Natural killer cell (primary cell): ENCODE measurements at regions not wholly inside any gene's neighbourhood (a gene's known extent, or its start where the extent isn't known, plus 50 kb on each side); places are given as distances from the start of the nearest gene placed in this dataset.

ENCODE experiments used
- ATAC-seq, 3 donors: fragments of 150-1000 bp in 2 of 3; fragments of 200-7000 bp in 1 of 3; cut with Tn5 transposase; 1 replicate in 1 of 3; 2 replicates in 2 of 3; pipeline ENCODE4 v1.10.0; 2021; ENCODE audit warnings: mild to moderate bottlenecking in 2 of 3, moderate library complexity in 2 of 3
- DNase-seq, 2 donors: peaks; one replicate each; pipeline versions ENCODE4 v3.0.0 to v3.0.0-alpha.2; 2013 to 2021; ENCODE audit warnings: mixed read lengths in 1 of 2
- H3K27ac ChIP-seq: one replicate; pipeline ENCODE4 v1.5.1; 2013; ENCODE audit warnings: mild to moderate bottlenecking, low read length
- H3K27me3 ChIP-seq: one replicate; pipeline ENCODE4 v1.6.1; 2013; ENCODE audit warnings: low read length; ENCODE audit not compliant: control insufficient read depth, insufficient read depth
- H3K36me3 ChIP-seq: one replicate; pipeline ENCODE4 v1.6.1; 2013; ENCODE audit warnings: low read length; ENCODE audit not compliant: control insufficient read depth, insufficient read depth
- H3K4me1 ChIP-seq: one replicate; pipeline ENCODE4 v1.6.1; 2013; ENCODE audit warnings: low read length; ENCODE audit not compliant: control insufficient read depth, insufficient read depth
- H3K4me3 ChIP-seq: one replicate; pipeline ENCODE4 v1.5.1; 2013; ENCODE audit warnings: low read length
- H3K9me3 ChIP-seq: one replicate; pipeline ENCODE4 v1.6.1; 2013; ENCODE audit warnings: low read length; ENCODE audit not compliant: control insufficient read depth, insufficient read depth
- H3K27ac Mint-ChIP-seq, 2 donors: one replicate each; pipeline ENCODE4 v1.8.0; 2022; ENCODE audit warnings: mild to moderate bottlenecking in 2 of 2, mixed read lengths in 2 of 2, moderate library complexity in 1 of 2
- H3K27me3 Mint-ChIP-seq, 2 donors: one replicate each; pipeline ENCODE4 v1.8.0; 2022; ENCODE audit warnings: low read depth in 2 of 2, mixed read lengths in 2 of 2
- H3K36me3 Mint-ChIP-seq: one replicate; pipeline ENCODE4 v1.8.0; 2022; ENCODE audit warnings: mixed read lengths
- H3K4me1 Mint-ChIP-seq, 2 donors: one replicate each; pipeline ENCODE4 v1.8.0; 2022; ENCODE audit warnings: mixed read lengths in 2 of 2
- H3K4me3 Mint-ChIP-seq: one replicate; pipeline ENCODE4 v1.8.0; 2022; ENCODE audit warnings: mild to moderate bottlenecking, moderate library complexity, mixed read lengths
- H3K9me3 Mint-ChIP-seq, 2 donors: one replicate each; pipeline ENCODE4 v1.8.0; 2022; ENCODE audit warnings: mixed read lengths in 2 of 2
- WGBS: methylation state at CpG from one replicate; pipeline ENCODE4 v1.1.7; 2013; ENCODE audit warnings: missing lambda C conversion rate; ENCODE audit not compliant: insufficient coverage; 5-methylcytosine and 5-hydroxymethylcytosine counted together
- intact Hi-C: fragments of 100-400 bp; cut with micrococcal nuclease; formaldehyde crosslinking; loops from one replicate; pipeline ENCODE4 v1.14.2; 2022
- TF ChIP-seq, protein P1 (sequence below): fragments of 200-600 bp; IDR thresholded peaks from one replicate; pipeline ENCODE4 v1.8.0; 2022; ENCODE audit warnings: antibody characterized with exemption

DNA sequence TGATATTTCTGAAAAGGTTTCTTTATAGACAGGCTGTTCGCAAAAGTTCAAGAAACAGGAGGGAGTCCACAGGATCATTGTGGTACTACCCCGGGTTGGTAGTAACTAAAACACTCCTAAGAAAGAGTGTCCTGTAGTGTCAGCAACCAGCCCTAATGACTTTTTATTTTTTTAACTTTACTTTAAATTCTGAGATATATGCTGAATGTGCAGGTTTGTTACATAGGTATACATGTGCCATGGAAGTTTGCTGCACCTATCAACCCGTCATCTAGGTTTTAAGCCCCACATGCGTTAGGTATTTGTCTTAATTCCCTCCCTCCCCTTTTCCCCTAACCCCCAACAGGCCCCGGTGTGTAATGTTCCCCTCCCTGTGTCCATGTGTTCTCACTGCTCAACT, 1396.9 kb upstream of the ZEB2 start:
- Mint-ChIP-seq H3K9me3 (peaks cover 0 to 2% of the 10 kb centered on the region in 2 donors), H3K27ac (no peak overlapping the region), H3K4me3 (no peak overlapping the region), H3K27me3 (no peaks in the 10 kb centered on the region), H3K36me3 (no peaks in the 10 kb centered on the region), H3K4me1 (no peaks in the 10 kb centered on the region)
- no peak overlapping the region for H3K27ac ChIP-seq
- H3K27me3 ChIP-seq = no peaks in the 10 kb centered on the region
- no peak overlapping the region for H3K4me3 ChIP-seq
- TF ChIP-seq, protein P1, sequence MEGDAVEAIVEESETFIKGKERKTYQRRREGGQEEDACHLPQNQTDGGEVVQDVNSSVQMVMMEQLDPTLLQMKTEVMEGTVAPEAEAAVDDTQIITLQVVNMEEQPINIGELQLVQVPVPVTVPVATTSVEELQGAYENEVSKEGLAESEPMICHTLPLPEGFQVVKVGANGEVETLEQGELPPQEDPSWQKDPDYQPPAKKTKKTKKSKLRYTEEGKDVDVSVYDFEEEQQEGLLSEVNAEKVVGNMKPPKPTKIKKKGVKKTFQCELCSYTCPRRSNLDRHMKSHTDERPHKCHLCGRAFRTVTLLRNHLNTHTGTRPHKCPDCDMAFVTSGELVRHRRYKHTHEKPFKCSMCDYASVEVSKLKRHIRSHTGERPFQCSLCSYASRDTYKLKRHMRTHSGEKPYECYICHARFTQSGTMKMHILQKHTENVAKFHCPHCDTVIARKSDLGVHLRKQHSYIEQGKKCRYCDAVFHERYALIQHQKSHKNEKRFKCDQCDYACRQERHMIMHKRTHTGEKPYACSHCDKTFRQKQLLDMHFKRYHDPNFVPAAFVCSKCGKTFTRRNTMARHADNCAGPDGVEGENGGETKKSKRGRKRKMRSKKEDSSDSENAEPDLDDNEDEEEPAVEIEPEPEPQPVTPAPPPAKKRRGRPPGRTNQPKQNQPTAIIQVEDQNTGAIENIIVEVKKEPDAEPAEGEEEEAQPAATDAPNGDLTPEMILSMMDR = no peak
- no peaks in the 10 kb centered on the region for H3K36me3 ChIP-seq
- H3K4me1 ChIP-seq = no peaks in the 10 kb centered on the region
- DNase-seq (no peak), ATAC-seq (no peak)
- intact Hi-C loops = no loop called here
- WGBS = 91% methylated on average over 4 of the region's 5 CpGs
- no peaks in the 10 kb centered on the region for H3K9me3 ChIP-seq

DNA sequence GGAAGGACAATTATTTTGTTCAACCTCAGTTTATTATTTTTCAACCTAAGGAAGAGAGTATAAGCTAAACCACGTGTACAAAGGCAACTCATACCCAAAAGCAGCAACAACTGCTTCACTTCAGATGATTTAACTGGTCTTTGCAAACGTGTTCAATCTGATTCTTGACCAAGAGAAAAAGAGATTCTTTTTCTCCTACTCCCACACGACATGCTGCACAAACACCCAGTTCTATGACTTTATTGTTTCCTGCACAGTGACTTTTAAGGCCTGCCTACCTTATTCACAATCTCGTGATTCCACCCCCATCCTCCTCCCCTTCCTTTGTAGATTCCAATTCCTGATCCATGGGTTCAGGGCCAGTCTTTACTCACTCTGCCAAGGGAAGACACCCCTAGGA, 1394.8 kb upstream of the ZEB2 start:
- Histone ChIP-seq H3K4me3 (no peak overlapping the region), H3K27me3 (no peaks in the 10 kb centered on the region), H3K27ac (no peak overlapping the region), H3K4me1 (no peaks in the 10 kb centered on the region), H3K9me3 (no peaks in the 10 kb centered on the region), H3K36me3 (no peaks in the 10 kb centered on the region)
- ATAC-seq (no peak), DNase-seq (no peak)
- TF ChIP-seq, protein P1 = no peak
- Mint-ChIP-seq H3K27ac (no peak overlapping the region), H3K9me3 (peaks cover 0 to 2% of the 10 kb centered on the region in 2 donors), H3K27me3 (no peaks in the 10 kb centered on the region), H3K4me3 (no peak overlapping the region), H3K4me1 (no peaks in the 10 kb centered on the region), H3K36me3 (no peaks in the 10 kb centered on the region)
- 75% methylated on average over 4 of the region's 4 CpGs for WGBS
- intact Hi-C loops = no loop called here

DNA sequence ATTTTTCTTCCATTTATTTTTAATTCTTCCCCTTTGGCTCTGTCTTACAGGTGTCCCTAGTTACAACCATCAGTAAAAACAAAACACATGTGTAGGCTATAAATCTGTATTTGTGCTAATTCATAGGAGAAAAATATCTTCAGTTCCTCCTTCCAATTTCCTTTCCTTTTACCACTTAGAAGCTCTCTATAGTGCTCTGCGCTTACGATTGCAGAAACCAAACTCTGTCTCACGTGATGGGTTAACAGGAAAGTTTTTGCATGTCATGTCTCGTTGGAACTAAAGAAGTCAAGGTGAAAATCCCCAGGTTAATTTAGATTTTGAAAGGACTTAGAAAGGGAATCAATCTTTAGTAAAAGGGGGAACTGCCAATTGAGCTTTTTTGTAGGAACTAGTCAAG, 1390.5 kb upstream of the ZEB2 start:
- WGBS = 15% methylated on average over 4 of the region's 4 CpGs
- H3K4me1 Mint-ChIP-seq = no peaks in the 10 kb centered on the region
- ATAC-seq = no peak
- intact Hi-C loops = no loop called here
- no peaks in the 10 kb centered on the region for H3K9me3 ChIP-seq
- H3K36me3 ChIP-seq = no peaks in the 10 kb centered on the region
- no peak overlapping the region for H3K4me3 ChIP-seq
- no peaks in the 10 kb centered on the region for H3K36me3 Mint-ChIP-seq
- no peaks in the 10 kb centered on the region for H3K4me1 ChIP-seq
- no peak for DNase-seq
- no peak overlapping the region for H3K27ac Mint-ChIP-seq
- no peaks in the 10 kb centered on the region for H3K9me3 Mint-ChIP-seq
- no peak overlapping the region for H3K4me3 Mint-ChIP-seq
- no peak overlapping the region for H3K27ac ChIP-seq
- TF ChIP-seq, protein P1 = no peak
- H3K27me3 Mint-ChIP-seq = no peaks in the 10 kb centered on the region
- no peaks in the 10 kb centered on the region for H3K27me3 ChIP-seq

DNA sequence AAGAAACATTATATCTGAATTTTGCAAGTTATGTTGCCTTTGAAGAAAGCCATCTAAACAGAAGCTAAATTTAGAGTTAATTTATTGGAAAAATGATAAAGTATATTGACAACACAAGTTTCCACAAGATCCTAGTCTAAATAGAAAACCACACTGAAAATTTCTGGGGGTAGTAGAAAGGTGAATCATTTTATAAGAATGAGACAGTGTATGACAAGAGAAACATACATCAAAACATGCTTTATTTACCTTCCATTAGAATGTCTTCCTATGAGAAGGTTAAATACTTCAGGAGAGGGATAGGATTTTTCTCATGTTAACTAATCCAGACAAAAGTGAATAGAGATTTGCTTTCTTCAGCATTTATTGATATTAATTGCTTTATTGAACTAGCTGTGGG, 1389.8 kb upstream of the ZEB2 start:
- no peak overlapping the region for H3K4me3 Mint-ChIP-seq
- Histone ChIP-seq H3K36me3 (no peaks in the 10 kb centered on the region), H3K27ac (no peak overlapping the region), H3K4me3 (no peak overlapping the region), H3K9me3 (no peaks in the 10 kb centered on the region), H3K4me1 (no peaks in the 10 kb centered on the region), H3K27me3 (no peaks in the 10 kb centered on the region)
- H3K27me3 Mint-ChIP-seq = no peaks in the 10 kb centered on the region
- H3K27ac Mint-ChIP-seq = no peak overlapping the region
- intact Hi-C loops = no loop called here
- no peaks in the 10 kb centered on the region for H3K4me1 Mint-ChIP-seq
- no peaks in the 10 kb centered on the region for H3K9me3 Mint-ChIP-seq
- H3K36me3 Mint-ChIP-seq = no peaks in the 10 kb centered on the region
- ATAC-seq = no peak
- TF ChIP-seq, protein P1 = no peak
- DNase-seq = no peak
